HEK293 (cell line): ENCODE measurements at regions not wholly inside any gene's neighbourhood (a gene's known extent, or its start where the extent isn't known, plus 50 kb on each side); places are given as distances from the start of the nearest gene placed in this dataset.

Source experiments
- CTCF ChIA-PET: fragments of 350-600 bp; formaldehyde crosslinking; extraction: SDS; loops from one replicate; lab custom pipeline; 2021; ENCODE audit warnings: antibody characterized with exemption; lab: Yijun Ruan, JAX
- POLR2A ChIA-PET: fragments of 300-600 bp; formaldehyde crosslinking; extraction: SDS; loops from one replicate; lab custom pipeline; 2020; ENCODE audit warnings: antibody characterized with exemption, inconsistent platforms; lab: Yijun Ruan, JAX
- H3K27ac ChIP-seq: fragments of 200-500 bp; sonication (Bioruptor generic); 2 replicates; pipeline ENCODE4 v1.5.1; 2014; ENCODE audit warnings: low read depth, low read length, control low read depth, inconsistent platforms; ENCODE audit errors: extremely low read depth
- H3K36me3 ChIP-seq, 2 experiments: fragments of 200-500 bp in 1 of 2; sonication (Bioruptor generic) in 1 of 2; 1 replicate in 1 of 2; 2 replicates in 1 of 2; pipeline ENCODE4 v1.5.1; 2014 to 2017; ENCODE audit warnings: inconsistent platforms in 2 of 2, low read length in 2 of 2; ENCODE audit not compliant: control insufficient read depth in 2 of 2, insufficient read depth in 1 of 2
- H3K4me1 ChIP-seq: fragments of 200-500 bp; sonication (Bioruptor generic); 2 replicates; pipeline ENCODE4 v1.5.1; 2014; ENCODE audit warnings: mild to moderate bottlenecking, low read length, inconsistent platforms; ENCODE audit not compliant: control insufficient read depth, insufficient read depth
- H3K4me3 ChIP-seq: 2 replicates; pipeline ENCODE4 v1.5.1; 2011; ENCODE audit warnings: low read depth, mild to moderate bottlenecking, control low read depth, low read length, moderate library complexity
- H3K9me3 ChIP-seq: fragments of 200-500 bp; sonication (Bioruptor generic); 2 replicates; pipeline ENCODE4 v1.5.1; 2014; ENCODE audit warnings: low read depth, low read length, inconsistent platforms; ENCODE audit not compliant: control insufficient read depth, insufficient read depth
- FEZF1 ChIP-seq: fragments of 450-650 bp; formaldehyde crosslinking; IDR thresholded peaks from 2 replicates; pipeline ENCODE4 v1.5.1; 2016; ENCODE audit warnings: missing biosample characterization, missing genetic modification characterization
- RBAK ChIP-seq: fragments of 450-650 bp; formaldehyde crosslinking; IDR thresholded peaks from 2 replicates; pipeline ENCODE4 v1.5.1; 2016; ENCODE audit warnings: missing biosample characterization, missing genetic modification characterization
- TCF7L2 ChIP-seq: IDR thresholded peaks from 2 replicates; pipeline ENCODE4 v1.6.1; 2011; ENCODE audit warnings: low read depth, mild to moderate bottlenecking, inconsistent platforms, low read length, moderate library complexity, borderline replicate concordance
- ZBTB17 ChIP-seq: fragments of 450-650 bp; formaldehyde crosslinking; IDR thresholded peaks from 2 replicates; pipeline ENCODE4 v1.5.1; 2016; ENCODE audit warnings: missing biosample characterization, missing genetic modification characterization
- ZFP37 ChIP-seq: fragments of 450-650 bp; formaldehyde crosslinking; IDR thresholded peaks from 2 replicates; pipeline ENCODE4 v1.5.1; 2016; ENCODE audit warnings: missing biosample characterization, missing genetic modification characterization
- ZNF16 ChIP-seq: fragments of 450-650 bp; formaldehyde crosslinking; IDR thresholded peaks from 2 replicates; pipeline ENCODE4 v1.5.1; 2016; ENCODE audit warnings: low read depth, missing biosample characterization, missing genetic modification characterization
- ZNF169 ChIP-seq: fragments of 450-650 bp; formaldehyde crosslinking; IDR thresholded peaks from 2 replicates; pipeline ENCODE4 v1.5.1; 2016; ENCODE audit warnings: missing biosample characterization, missing genetic modification characterization
- ZNF19 ChIP-seq: fragments of 450-650 bp; formaldehyde crosslinking; IDR thresholded peaks from 2 replicates; pipeline ENCODE4; 2016; ENCODE audit warnings: missing biosample characterization, missing genetic modification characterization, low read depth
- ZNF214 ChIP-seq: fragments of 450-650 bp; formaldehyde crosslinking; IDR thresholded peaks from 2 replicates; pipeline ENCODE4 v1.5.1; 2017; ENCODE audit warnings: missing biosample characterization, mild to moderate bottlenecking, missing genetic modification characterization, borderline replicate concordance
- ZNF266 ChIP-seq: fragments of 450-650 bp; formaldehyde crosslinking; IDR thresholded peaks from 2 replicates; pipeline ENCODE4 v1.5.1; 2016; ENCODE audit warnings: missing biosample characterization, missing genetic modification characterization, low read depth
- ZNF341 ChIP-seq: fragments of 450-650 bp; formaldehyde crosslinking; IDR thresholded peaks from 2 replicates; pipeline ENCODE4; 2016; ENCODE audit warnings: low read depth, missing biosample characterization, missing genetic modification characterization
- ZNF366 ChIP-seq: fragments of 450-650 bp; formaldehyde crosslinking; conservative IDR thresholded peaks from 2 replicates; pipeline ENCODE4 v1.5.1; 2016; ENCODE audit warnings: missing biosample characterization, missing genetic modification characterization
- ZNF394 ChIP-seq: fragments of 450-650 bp; formaldehyde crosslinking; IDR thresholded peaks from 2 replicates; pipeline ENCODE4 v1.5.1; 2016; ENCODE audit warnings: missing biosample characterization, missing genetic modification characterization, mild to moderate bottlenecking, moderate library complexity, borderline replicate concordance
- ZNF530 ChIP-seq: fragments of 450-650 bp; formaldehyde crosslinking; IDR thresholded peaks from 2 replicates; pipeline ENCODE4 v1.5.1; 2016; ENCODE audit warnings: low read depth, missing biosample characterization, missing genetic modification characterization
- ZNF549 ChIP-seq: fragments of 450-650 bp; IDR thresholded peaks from 2 replicates; pipeline ENCODE4 v1.5.1; 2018; ENCODE audit warnings: missing biosample characterization, missing genetic modification characterization, mild to moderate bottlenecking, inconsistent platforms, moderate library complexity
- ZNF596 ChIP-seq: fragments of 450-650 bp; IDR thresholded peaks from 2 replicates; pipeline ENCODE4 v1.5.0; 2018; ENCODE audit warnings: missing biosample characterization, mild to moderate bottlenecking, missing genetic modification characterization, moderate library complexity
- ZNF610 ChIP-seq: fragments of 450-650 bp; formaldehyde crosslinking; IDR thresholded peaks from 2 replicates; pipeline ENCODE4 v1.5.1; 2016; ENCODE audit warnings: missing biosample characterization, missing genetic modification characterization, borderline replicate concordance
- ZNF747 ChIP-seq: fragments of 450-650 bp; formaldehyde crosslinking; IDR thresholded peaks from 2 replicates; pipeline ENCODE4 v1.5.1; 2016; ENCODE audit warnings: missing biosample characterization, missing genetic modification characterization
- ZNF785 ChIP-seq: fragments of 450-650 bp; formaldehyde crosslinking; IDR thresholded peaks from 2 replicates; pipeline ENCODE4 v1.5.1; 2016; ENCODE audit warnings: missing biosample characterization, missing genetic modification characterization
- ZSCAN30 ChIP-seq: fragments of 450-650 bp; IDR thresholded peaks from 2 replicates; pipeline ENCODE4 v1.5.1; 2018; ENCODE audit warnings: missing biosample characterization, mild to moderate bottlenecking, missing genetic modification characterization, moderate library complexity
- TF ChIP-seq, protein P1 (sequence below): fragments of 450-650 bp; formaldehyde crosslinking; IDR thresholded peaks from 2 replicates; pipeline ENCODE4 v1.5.1; 2016; ENCODE audit warnings: missing biosample characterization, missing genetic modification characterization, borderline replicate concordance
- TF ChIP-seq, protein P2 (sequence below): fragments of 450-650 bp; formaldehyde crosslinking; IDR thresholded peaks from 2 replicates; pipeline ENCODE4 v1.5.1; 2017; ENCODE audit warnings: missing biosample characterization, mild to moderate bottlenecking, missing genetic modification characterization, moderate library complexity
- TF ChIP-seq, protein P3 (sequence below): fragments of 450-650 bp; formaldehyde crosslinking; IDR thresholded peaks from 2 replicates; pipeline ENCODE4 v1.5.0; 2017; ENCODE audit warnings: missing biosample characterization, missing genetic modification characterization, borderline replicate concordance
- TF ChIP-seq, protein P4 (sequence below): fragments of 450-650 bp; IDR thresholded peaks from 2 replicates; pipeline ENCODE4 v1.5.1; 2018; ENCODE audit warnings: missing biosample characterization, mild to moderate bottlenecking, missing genetic modification characterization

DNA sequence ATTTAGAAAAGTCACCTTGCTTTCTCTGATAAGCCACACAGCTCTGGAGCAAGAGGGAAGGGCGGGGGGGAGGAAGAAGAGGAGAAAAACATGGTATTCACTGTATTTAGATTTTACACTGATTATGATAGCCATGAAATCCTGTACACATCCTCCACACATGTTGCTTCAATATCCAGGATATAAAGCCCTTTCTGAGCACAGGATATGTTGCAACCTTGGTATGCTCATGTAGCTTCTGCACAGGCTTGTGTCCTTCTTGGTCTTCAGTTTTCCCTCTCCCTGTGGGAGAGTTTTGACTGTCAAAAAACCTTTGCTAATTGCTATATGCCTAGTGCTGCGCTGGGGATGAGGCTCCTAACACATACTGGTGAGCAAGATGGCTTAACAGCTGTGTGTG is 61.9 kb upstream of the DAPP1 start:
- Histone ChIP-seq H3K27ac (no peak overlapping the region), H3K4me1 (no peaks in the 10 kb centered on the region), H3K4me3 (no peak overlapping the region), H3K9me3 (no peaks in the 10 kb centered on the region), H3K36me3 (no peaks in the 10 kb centered on the region)
- no peak for TF ChIP-seq ZNF366 (tag by site-specific recombination)
- no peak for TF ChIP-seq ZNF214 (tag by site-specific recombination)
- no peak for TF ChIP-seq ZBTB17 (tag by site-specific recombination)
- TF ChIP-seq ZNF530 (tag by site-specific recombination), result no peak
- no peak for TF ChIP-seq ZNF549 (tag by site-specific recombination)
- TF ChIP-seq ZNF785 (tag by site-specific recombination), result no peak
- no peak for TF ChIP-seq ZNF341 (tag by site-specific recombination)
- TF ChIP-seq TCF7L2, result no peak
- TF ChIP-seq, protein P1, sequence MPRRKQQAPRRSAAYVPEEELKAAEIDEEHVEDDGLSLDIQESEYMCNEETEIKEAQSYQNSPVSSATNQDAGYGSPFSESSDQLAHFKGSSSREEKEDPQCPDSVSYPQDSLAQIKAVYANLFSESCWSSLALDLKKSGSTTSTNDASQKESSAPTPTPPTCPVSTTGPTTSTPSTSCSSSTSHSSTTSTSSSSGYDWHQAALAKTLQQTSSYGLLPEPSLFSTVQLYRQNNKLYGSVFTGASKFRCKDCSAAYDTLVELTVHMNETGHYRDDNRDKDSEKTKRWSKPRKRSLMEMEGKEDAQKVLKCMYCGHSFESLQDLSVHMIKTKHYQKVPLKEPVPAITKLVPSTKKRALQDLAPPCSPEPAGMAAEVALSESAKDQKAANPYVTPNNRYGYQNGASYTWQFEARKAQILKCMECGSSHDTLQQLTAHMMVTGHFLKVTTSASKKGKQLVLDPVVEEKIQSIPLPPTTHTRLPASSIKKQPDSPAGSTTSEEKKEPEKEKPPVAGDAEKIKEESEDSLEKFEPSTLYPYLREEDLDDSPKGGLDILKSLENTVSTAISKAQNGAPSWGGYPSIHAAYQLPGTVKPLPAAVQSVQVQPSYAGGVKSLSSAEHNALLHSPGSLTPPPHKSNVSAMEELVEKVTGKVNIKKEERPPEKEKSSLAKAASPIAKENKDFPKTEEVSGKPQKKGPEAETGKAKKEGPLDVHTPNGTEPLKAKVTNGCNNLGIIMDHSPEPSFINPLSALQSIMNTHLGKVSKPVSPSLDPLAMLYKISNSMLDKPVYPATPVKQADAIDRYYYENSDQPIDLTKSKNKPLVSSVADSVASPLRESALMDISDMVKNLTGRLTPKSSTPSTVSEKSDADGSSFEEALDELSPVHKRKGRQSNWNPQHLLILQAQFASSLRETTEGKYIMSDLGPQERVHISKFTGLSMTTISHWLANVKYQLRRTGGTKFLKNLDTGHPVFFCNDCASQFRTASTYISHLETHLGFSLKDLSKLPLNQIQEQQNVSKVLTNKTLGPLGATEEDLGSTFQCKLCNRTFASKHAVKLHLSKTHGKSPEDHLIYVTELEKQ (tag by site-specific recombination), result no peak
- TF ChIP-seq ZFP37 (tag by site-specific recombination), result no peak
- no peak for TF ChIP-seq FEZF1 (tag by site-specific recombination)
- TF ChIP-seq ZSCAN30, result no peak
- no peak for TF ChIP-seq ZNF266 (tag by site-specific recombination)
- CTCF ChIA-PET, result no interaction called here
- POLR2A ChIA-PET, result no interaction called here

DNA sequence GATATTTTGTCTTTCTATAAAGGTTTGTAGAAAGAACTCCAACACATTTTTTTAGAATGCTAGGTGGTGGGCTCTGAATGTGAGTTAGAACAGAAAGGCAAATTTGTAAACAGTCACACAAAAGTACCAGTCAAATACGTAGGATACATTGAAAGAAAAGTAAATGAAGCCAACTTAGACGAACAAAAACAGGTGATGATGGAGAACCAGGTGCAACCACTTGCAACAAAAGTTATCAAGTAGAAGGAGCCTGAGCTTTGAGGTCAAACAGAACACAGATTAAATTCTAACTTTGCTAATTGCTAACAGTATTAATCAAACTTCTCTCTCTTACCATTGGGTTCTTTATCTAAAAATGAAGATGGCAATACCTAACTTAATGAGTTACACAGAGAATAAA is 62.7 kb upstream of the DAPP1 start:
- Histone ChIP-seq H3K4me3 (no peak overlapping the region), H3K27ac (no peak overlapping the region), H3K9me3 (no peaks in the 10 kb centered on the region), H3K4me1 (no peaks in the 10 kb centered on the region), H3K36me3 (no peaks in the 10 kb centered on the region)
- ChIA-PET POLR2A (no interaction called here), CTCF (no interaction called here)
- no peak for TF ChIP-seq ZNF747 (tag by site-specific recombination)
- TF ChIP-seq, protein P2, sequence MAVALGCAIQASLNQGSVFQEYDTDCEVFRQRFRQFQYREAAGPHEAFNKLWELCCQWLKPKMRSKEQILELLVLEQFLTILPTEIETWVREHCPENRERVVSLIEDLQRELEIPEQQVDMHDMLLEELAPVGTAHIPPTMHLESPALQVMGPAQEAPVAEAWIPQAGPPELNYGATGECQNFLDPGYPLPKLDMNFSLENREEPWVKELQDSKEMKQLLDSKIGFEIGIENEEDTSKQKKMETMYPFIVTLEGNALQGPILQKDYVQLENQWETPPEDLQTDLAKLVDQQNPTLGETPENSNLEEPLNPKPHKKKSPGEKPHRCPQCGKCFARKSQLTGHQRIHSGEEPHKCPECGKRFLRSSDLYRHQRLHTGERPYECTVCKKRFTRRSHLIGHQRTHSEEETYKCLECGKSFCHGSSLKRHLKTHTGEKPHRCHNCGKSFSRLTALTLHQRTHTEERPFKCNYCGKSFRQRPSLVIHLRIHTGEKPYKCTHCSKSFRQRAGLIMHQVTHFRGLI, result no peak
- no peak for TF ChIP-seq ZNF610
- TF ChIP-seq, protein P3, sequence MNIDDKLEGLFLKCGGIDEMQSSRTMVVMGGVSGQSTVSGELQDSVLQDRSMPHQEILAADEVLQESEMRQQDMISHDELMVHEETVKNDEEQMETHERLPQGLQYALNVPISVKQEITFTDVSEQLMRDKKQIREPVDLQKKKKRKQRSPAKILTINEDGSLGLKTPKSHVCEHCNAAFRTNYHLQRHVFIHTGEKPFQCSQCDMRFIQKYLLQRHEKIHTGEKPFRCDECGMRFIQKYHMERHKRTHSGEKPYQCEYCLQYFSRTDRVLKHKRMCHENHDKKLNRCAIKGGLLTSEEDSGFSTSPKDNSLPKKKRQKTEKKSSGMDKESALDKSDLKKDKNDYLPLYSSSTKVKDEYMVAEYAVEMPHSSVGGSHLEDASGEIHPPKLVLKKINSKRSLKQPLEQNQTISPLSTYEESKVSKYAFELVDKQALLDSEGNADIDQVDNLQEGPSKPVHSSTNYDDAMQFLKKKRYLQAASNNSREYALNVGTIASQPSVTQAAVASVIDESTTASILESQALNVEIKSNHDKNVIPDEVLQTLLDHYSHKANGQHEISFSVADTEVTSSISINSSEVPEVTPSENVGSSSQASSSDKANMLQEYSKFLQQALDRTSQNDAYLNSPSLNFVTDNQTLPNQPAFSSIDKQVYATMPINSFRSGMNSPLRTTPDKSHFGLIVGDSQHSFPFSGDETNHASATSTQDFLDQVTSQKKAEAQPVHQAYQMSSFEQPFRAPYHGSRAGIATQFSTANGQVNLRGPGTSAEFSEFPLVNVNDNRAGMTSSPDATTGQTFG (tag by site-specific recombination), result no peak
- TF ChIP-seq ZNF169 (tag by site-specific recombination), result no peak
- no peak for TF ChIP-seq ZNF394 (tag by site-specific recombination)
- no peak for TF ChIP-seq ZNF596
- TF ChIP-seq ZNF16, result no peak
- no peak for TF ChIP-seq ZNF19 (tag by site-specific recombination)
- TF ChIP-seq, protein P4, sequence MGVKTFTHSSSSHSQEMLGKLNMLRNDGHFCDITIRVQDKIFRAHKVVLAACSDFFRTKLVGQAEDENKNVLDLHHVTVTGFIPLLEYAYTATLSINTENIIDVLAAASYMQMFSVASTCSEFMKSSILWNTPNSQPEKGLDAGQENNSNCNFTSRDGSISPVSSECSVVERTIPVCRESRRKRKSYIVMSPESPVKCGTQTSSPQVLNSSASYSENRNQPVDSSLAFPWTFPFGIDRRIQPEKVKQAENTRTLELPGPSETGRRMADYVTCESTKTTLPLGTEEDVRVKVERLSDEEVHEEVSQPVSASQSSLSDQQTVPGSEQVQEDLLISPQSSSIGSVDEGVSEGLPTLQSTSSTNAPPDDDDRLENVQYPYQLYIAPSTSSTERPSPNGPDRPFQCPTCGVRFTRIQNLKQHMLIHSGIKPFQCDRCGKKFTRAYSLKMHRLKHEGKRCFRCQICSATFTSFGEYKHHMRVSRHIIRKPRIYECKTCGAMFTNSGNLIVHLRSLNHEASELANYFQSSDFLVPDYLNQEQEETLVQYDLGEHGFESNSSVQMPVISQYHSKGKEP (tag by site-specific recombination), result no peak
- no peak for TF ChIP-seq RBAK (tag by site-specific recombination)
